ENCODE measurements at regions not wholly inside any gene's neighbourhood (a gene's known extent, or its start where the extent isn't known, plus 50 kb on each side); places are given as distances from the start of the nearest gene placed in this dataset.

DNA sequence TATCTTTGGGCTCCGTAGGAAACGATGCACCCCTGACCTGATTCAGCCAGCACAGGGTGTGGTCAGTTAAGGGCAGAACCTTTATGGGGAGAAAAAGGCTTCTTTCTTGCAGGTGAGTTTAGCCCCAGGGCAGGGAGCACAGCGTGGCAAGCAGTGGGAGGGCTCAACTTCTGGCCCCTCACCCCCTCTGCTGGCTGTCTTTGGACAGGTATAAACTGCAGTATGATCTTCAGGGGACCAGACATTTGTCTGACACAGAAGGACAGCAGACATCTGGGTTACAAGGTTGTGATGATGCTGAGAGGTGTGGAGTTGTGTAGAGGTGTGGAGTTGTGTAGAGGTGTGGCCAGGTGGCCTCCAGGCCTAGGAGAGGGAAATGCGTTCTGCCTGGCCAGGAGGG, 324.0 kb upstream of the PLET1 start:
- Histone ChIP-seq H3K36me3 (ENCODE audit: control insufficient read depth, insufficient read depth, low read length) (no peaks in the 10 kb centered on the region), H3K27me3 (ENCODE audit: control insufficient read depth, insufficient read depth, low read length, poor library complexity, severe bottlenecking) (no peaks in the 10 kb centered on the region), H3K27ac (ENCODE audit: insufficient read depth, low read depth, low read length, poor library complexity, severe bottlenecking) (no peak overlapping the region), H3K4me1 (ENCODE audit: control insufficient read depth, insufficient read depth, low read length) (no peaks in the 10 kb centered on the region), H3K4me3 (ENCODE audit: insufficient read depth, low read depth, low read length) (no peak overlapping the region), H3K9me3 (ENCODE audit: control insufficient read depth, low read length) (no peaks in the 10 kb centered on the region)
- WGBS, 2 experiments, result 68 to 82% methylated on average over 4 of the region's 4 CpGs

DNA sequence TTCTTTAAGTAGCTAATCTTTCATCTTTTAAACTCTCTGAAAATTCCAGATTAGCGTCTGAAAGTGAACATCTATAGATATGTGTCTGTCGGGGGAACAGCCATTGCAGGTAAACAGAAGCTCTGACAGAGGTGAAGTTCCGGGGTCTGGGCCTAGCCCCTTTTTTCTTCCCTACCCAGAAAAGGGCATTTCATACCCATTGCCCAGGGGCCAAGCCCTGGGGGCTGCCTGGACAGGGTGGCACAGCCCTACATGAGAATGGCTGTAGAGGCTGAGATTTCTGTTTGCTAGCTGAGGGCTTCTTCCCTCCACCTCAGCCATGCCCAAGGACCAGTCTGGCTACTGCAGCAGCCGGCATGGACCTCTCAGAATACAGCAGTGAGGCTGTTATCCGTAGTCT, 327.0 kb upstream of the PLET1 start:
- H3K4me1 ChIP-seq (ENCODE audit: control insufficient read depth, insufficient read depth, low read length), result no peaks in the 10 kb centered on the region
- H3K27ac ChIP-seq (ENCODE audit: insufficient read depth, low read depth, low read length, poor library complexity, severe bottlenecking), result no peak overlapping the region
- H3K9me3 ChIP-seq (ENCODE audit: control insufficient read depth, low read length), result no peaks in the 10 kb centered on the region
- H3K36me3 ChIP-seq (ENCODE audit: control insufficient read depth, insufficient read depth, low read length), result no peaks in the 10 kb centered on the region
- no peak overlapping the region for H3K4me3 ChIP-seq (ENCODE audit: insufficient read depth, low read depth, low read length)
- H3K27me3 ChIP-seq (ENCODE audit: control insufficient read depth, insufficient read depth, low read length, poor library complexity, severe bottlenecking), result no peaks in the 10 kb centered on the region
- WGBS, 2 experiments, result 46 to 50% methylated on average over 5 of the region's 5 CpGs

DNA sequence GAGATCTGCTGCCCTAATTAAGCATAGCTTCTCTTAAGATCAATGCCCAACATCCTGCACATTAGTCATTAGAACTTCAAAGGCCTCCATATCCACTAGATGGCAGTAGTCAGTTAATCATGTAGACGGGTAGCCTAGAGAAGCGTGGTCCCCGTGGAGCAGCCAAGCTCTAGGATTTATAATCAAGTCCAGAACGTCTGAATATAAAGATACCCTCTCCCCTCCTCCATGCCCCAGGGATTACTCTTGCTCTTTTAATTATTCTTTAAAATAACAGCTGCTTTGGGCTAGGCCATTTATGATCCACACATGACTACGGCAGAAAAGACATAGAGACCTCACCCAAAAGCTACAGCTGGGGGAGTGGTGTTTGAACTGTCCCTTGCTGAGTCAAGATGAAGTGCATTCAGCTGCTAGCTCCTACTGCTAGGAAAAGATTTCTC, 327.6 kb upstream of the PLET1 start:
- no peak overlapping the region for H3K4me3 ChIP-seq (ENCODE audit: insufficient read depth, low read depth, low read length)
- no peaks in the 10 kb centered on the region for H3K27me3 ChIP-seq (ENCODE audit: control insufficient read depth, insufficient read depth, low read length, poor library complexity, severe bottlenecking)
- H3K27ac ChIP-seq (ENCODE audit: insufficient read depth, low read depth, low read length, poor library complexity, severe bottlenecking), result no peak overlapping the region
- H3K4me1 ChIP-seq (ENCODE audit: control insufficient read depth, insufficient read depth, low read length), result no peaks in the 10 kb centered on the region
- 15 to 17% methylated on average over 5 of the region's 5 CpGs for WGBS, 2 experiments
- H3K9me3 ChIP-seq (ENCODE audit: control insufficient read depth, low read length), result no peaks in the 10 kb centered on the region
- no peaks in the 10 kb centered on the region for H3K36me3 ChIP-seq (ENCODE audit: control insufficient read depth, insufficient read depth, low read length)

DNA sequence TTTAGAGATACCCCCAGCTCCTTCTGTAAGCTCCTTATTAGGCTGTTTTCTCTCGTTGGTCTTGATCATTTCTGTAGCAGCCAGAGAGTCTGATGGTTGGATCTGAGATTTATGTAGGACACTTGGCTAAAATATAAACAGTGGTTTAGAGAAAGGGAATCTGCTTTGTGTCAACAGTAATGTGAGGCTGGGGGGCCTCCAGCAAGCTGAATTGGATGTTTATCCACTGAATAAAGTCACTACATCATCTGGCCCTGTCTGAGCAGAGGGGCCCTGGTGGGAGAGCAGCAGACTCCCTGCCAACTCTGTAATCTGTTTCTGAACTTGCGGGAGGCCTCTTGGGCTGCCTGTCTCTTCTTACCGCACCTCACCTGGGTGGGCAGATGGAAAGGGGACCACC, 328.5 kb upstream of the PLET1 start:
- Histone ChIP-seq H3K9me3 (ENCODE audit: control insufficient read depth, low read length) (no peaks in the 10 kb centered on the region), H3K36me3 (ENCODE audit: control insufficient read depth, insufficient read depth, low read length) (no peaks in the 10 kb centered on the region), H3K27ac (ENCODE audit: insufficient read depth, low read depth, low read length, poor library complexity, severe bottlenecking) (no peak overlapping the region), H3K27me3 (ENCODE audit: control insufficient read depth, insufficient read depth, low read length, poor library complexity, severe bottlenecking) (no peaks in the 10 kb centered on the region), H3K4me3 (ENCODE audit: insufficient read depth, low read depth, low read length) (no peak overlapping the region), H3K4me1 (ENCODE audit: control insufficient read depth, insufficient read depth, low read length) (no peaks in the 10 kb centered on the region)
- WGBS, 2 experiments, result 70 to 75% methylated on average over 3 of the region's 3 CpGs

DNA sequence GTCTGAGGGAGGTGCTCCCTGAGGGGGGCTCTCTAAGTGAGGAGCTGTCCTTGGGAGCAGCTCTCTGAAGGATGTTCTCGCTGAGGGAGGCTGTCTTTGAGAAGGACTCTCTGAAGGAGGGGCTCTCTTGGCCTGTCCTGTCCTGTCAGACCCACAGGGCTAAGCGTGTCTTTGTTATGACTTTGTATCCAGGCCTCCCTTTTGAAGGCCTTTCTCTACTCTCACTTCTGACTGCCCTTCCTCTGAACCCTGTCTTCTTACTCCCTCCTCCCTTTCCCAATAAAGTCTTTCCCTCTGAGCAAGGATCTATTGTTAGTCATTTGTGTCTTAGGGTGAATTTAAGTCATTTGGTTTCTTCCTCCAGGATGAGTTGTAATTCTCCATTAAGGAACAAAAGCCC, 330.1 kb upstream of the PLET1 start:
- H3K27ac ChIP-seq (ENCODE audit: insufficient read depth, low read depth, low read length, poor library complexity, severe bottlenecking), result no peak overlapping the region
- no peaks in the 10 kb centered on the region for H3K27me3 ChIP-seq (ENCODE audit: control insufficient read depth, insufficient read depth, low read length, poor library complexity, severe bottlenecking)
- 51 to 62% methylated on average over 2 of the region's 2 CpGs for WGBS, 2 experiments
- no peak overlapping the region for H3K4me3 ChIP-seq (ENCODE audit: insufficient read depth, low read depth, low read length)
- no peaks in the 10 kb centered on the region for H3K9me3 ChIP-seq (ENCODE audit: control insufficient read depth, low read length)
- no peaks in the 10 kb centered on the region for H3K4me1 ChIP-seq (ENCODE audit: control insufficient read depth, insufficient read depth, low read length)
- no peaks in the 10 kb centered on the region for H3K36me3 ChIP-seq (ENCODE audit: control insufficient read depth, insufficient read depth, low read length)

DNA sequence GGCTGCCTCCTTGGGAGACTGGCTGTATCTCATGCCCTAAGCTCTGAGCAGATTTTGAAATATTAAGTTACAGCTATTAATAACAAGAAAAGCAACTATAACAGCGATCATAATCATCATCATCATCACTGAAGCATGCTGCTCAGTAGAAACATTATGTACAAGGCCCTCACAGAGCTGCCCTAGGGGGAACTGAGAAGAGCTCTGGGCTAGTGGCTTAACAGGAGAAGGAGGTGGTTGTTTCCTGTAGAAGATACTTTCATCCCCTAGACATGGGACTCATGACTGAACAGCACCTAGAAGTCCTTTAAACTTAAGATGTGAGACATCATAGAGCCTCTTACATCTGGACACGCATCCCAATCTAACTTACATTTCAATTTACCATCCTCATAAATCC, 332.8 kb upstream of the PLET1 start:
- no peaks in the 10 kb centered on the region for H3K27me3 ChIP-seq (ENCODE audit: control insufficient read depth, insufficient read depth, low read length, poor library complexity, severe bottlenecking)
- no peaks in the 10 kb centered on the region for H3K9me3 ChIP-seq (ENCODE audit: control insufficient read depth, low read length)
- H3K27ac ChIP-seq (ENCODE audit: insufficient read depth, low read depth, low read length, poor library complexity, severe bottlenecking), result no peak overlapping the region
- no peaks in the 10 kb centered on the region for H3K36me3 ChIP-seq (ENCODE audit: control insufficient read depth, insufficient read depth, low read length)
- 94 to 97% methylated on average over 2 of the region's 2 CpGs for WGBS, 2 experiments
- H3K4me1 ChIP-seq (ENCODE audit: control insufficient read depth, insufficient read depth, low read length), result no peaks in the 10 kb centered on the region
- H3K4me3 ChIP-seq (ENCODE audit: insufficient read depth, low read depth, low read length), result no peak overlapping the region

DNA sequence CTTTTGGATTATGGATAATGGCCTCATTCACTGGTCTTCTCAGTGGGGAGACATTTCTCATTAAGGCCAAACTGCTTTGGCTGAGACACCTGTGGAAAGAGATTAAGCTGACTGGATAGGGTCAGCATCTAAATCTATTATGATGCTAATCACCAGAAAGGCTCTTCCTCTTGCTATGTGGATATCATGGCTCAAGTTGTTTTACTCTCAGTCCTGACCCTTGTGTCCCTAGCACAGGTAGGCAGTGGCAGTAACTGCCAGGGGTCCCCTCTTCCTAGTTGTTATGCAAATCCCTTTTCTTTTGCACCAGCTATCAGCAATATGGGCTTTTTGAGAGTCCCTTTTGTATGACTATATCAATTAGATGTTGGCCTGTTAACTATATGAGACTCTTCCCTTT, 335.7 kb upstream of the PLET1 start:
- Histone ChIP-seq H3K36me3 (ENCODE audit: control insufficient read depth, insufficient read depth, low read length) (no peaks in the 10 kb centered on the region), H3K27ac (ENCODE audit: insufficient read depth, low read depth, low read length, poor library complexity, severe bottlenecking) (no peak overlapping the region), H3K4me1 (ENCODE audit: control insufficient read depth, insufficient read depth, low read length) (no peaks in the 10 kb centered on the region), H3K27me3 (ENCODE audit: control insufficient read depth, insufficient read depth, low read length, poor library complexity, severe bottlenecking) (no peaks in the 10 kb centered on the region), H3K4me3 (ENCODE audit: insufficient read depth, low read depth, low read length) (no peak overlapping the region), H3K9me3 (ENCODE audit: control insufficient read depth, low read length) (no peaks in the 10 kb centered on the region)

DNA sequence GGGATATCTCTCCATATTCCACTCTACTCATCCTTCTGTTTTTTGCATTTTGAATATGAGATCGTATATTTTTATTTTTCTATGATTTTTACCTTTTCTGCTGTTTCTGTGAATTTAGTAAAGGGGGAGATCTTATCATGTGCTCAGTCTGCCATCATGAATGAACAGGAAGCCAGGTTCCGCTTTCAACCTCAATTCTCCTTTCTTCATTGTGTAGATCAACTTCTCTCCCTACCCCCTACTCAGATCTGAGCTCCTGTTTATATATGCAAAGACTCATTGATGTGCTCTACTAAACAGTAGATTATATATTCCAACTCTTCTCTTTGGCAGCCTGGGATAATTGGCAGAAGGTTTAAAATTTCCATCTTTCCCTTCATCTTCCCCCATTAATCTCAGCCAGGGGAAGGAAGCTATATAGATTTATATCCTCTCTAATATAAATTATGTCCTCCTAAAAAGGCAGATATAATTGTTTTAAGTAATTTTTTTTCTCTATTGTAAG, 336.7 kb upstream of the PLET1 start:
- Histone ChIP-seq H3K27ac (ENCODE audit: insufficient read depth, low read depth, low read length, poor library complexity, severe bottlenecking) (no peak overlapping the region), H3K9me3 (ENCODE audit: control insufficient read depth, low read length) (no peaks in the 10 kb centered on the region), H3K27me3 (ENCODE audit: control insufficient read depth, insufficient read depth, low read length, poor library complexity, severe bottlenecking) (no peaks in the 10 kb centered on the region), H3K4me1 (ENCODE audit: control insufficient read depth, insufficient read depth, low read length) (no peaks in the 10 kb centered on the region), H3K36me3 (ENCODE audit: control insufficient read depth, insufficient read depth, low read length) (no peaks in the 10 kb centered on the region), H3K4me3 (ENCODE audit: insufficient read depth, low read depth, low read length) (no peak overlapping the region)
- WGBS, 2 experiments, result 93 to 100% methylated on average over 1 of the region's 2 CpGs

DNA sequence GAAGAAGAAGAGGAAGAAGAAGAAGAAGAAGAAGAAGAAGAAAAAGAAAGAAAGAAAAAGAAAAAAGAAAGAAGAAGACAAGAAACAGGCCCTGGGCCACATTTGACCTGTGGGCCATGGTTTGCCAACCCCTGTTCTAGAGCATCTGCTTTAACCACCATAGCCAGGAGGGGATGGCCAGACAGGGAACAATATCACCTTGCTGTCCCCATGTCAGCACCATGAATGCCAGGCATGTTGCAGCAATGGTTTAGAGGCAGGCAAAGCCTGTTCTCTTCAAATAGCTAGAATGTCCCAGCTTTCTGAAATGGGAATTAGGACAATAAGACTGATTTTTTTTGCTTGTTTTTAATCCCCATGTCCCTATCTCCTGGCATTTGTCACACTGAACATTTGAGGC, 338.6 kb upstream of the PLET1 start:
- Histone ChIP-seq H3K9me3 (ENCODE audit: control insufficient read depth, low read length) (no peaks in the 10 kb centered on the region), H3K4me3 (ENCODE audit: insufficient read depth, low read depth, low read length) (no peak overlapping the region), H3K4me1 (ENCODE audit: control insufficient read depth, insufficient read depth, low read length) (no peaks in the 10 kb centered on the region), H3K27me3 (ENCODE audit: control insufficient read depth, insufficient read depth, low read length, poor library complexity, severe bottlenecking) (no peaks in the 10 kb centered on the region), H3K27ac (ENCODE audit: insufficient read depth, low read depth, low read length, poor library complexity, severe bottlenecking) (no peak overlapping the region), H3K36me3 (ENCODE audit: control insufficient read depth, insufficient read depth, low read length) (no peaks in the 10 kb centered on the region)

DNA sequence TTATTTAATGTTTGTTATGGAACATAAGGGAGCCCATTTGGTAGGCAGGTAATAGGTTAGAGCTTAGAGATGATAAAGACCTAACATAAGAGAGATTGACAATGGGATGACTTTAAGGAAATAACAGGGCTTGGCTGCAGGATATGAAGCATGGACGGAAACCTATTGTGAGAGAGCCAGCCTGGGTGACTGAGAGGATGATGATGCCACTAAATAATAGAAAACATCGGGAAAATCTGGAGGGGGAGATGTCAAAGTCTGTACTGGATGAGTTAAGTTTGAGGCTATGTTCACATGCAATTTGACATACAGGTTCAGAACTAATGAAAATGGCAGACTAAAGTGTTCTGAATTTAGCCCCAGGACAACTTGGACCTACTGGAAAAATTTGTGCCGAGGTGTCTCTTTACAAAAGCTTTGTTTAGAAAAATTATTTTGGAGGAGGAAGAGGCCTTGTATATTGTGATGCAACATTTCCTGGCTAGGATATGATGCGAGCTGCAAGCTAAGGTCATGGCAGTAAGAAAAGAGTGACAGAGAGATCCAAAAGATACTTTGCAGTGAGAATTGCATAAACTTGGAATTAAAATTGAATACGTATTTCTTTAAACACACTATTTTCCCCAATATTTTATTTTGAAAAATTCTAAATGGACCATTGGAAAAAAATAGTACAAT, 339.3 kb upstream of the PLET1 start:
- Histone ChIP-seq H3K27ac (ENCODE audit: insufficient read depth, low read depth, low read length, poor library complexity, severe bottlenecking) (no peak overlapping the region), H3K9me3 (ENCODE audit: control insufficient read depth, low read length) (no peaks in the 10 kb centered on the region), H3K36me3 (ENCODE audit: control insufficient read depth, insufficient read depth, low read length) (no peaks in the 10 kb centered on the region), H3K27me3 (ENCODE audit: control insufficient read depth, insufficient read depth, low read length, poor library complexity, severe bottlenecking) (no peaks in the 10 kb centered on the region), H3K4me1 (ENCODE audit: control insufficient read depth, insufficient read depth, low read length) (no peaks in the 10 kb centered on the region), H3K4me3 (ENCODE audit: insufficient read depth, low read depth, low read length) (no peak overlapping the region)
- 94 to 96% methylated on average over 4 to 5 of the region's 5 CpGs for WGBS, 2 experiments
